Dermis blood vessel endothelial cell (primary cell): ENCODE measurements at regions not wholly inside any gene's neighbourhood (a gene's known extent, or its start where the extent isn't known, plus 50 kb on each side); places are given as distances from the start of the nearest gene placed in this dataset.
"Not testable (repeated sequence)": the region's sequence is repeated elsewhere in the genome, so short reads cannot be mapped to it uniquely, and the experiment has no call there.

Experiments used
- DNase-seq: peaks from one replicate; pipeline ENCODE4 v3.0.0; 2010

- DNase-seq, result no peak
Observed at GRCh38 chr7:17095931-17096330, 202.5 kb upstream of the AHR start.

- no peak for DNase-seq
Observed at GRCh38 chr7:17097668-17098297, 200.7 kb upstream of the AHR start.

GRCh38 chr7:17098515-17098914, 199.9 kb upstream of the AHR start:
- DNase-seq, result no peak

GRCh38 chr7:17099083-17099973, 199.1 kb upstream of the AHR start:
- DNase-seq, result no peak

GRCh38 chr7:17099974-17100509, 198.4 kb upstream of the AHR start:
- DNase-seq, result not testable (repeated sequence)

GRCh38 chr7:17101207-17101696, 197.2 kb upstream of the AHR start:
- no peak for DNase-seq

GRCh38 chr7:17103170-17103569, 195.3 kb upstream of the AHR start:
- no peak for DNase-seq

GRCh38 chr7:17103984-17104383, 194.5 kb upstream of the AHR start:
- DNase-seq, result no peak

- no peak for DNase-seq
Observed at GRCh38 chr7:17104419-17104818, 194.0 kb upstream of the AHR start.

GRCh38 chr7:17105701-17106100, 192.8 kb upstream of the AHR start:
- DNase-seq, result peak; percentile 4

GRCh38 chr7:17108049-17108584, 190.3 kb upstream of the AHR start:
- DNase-seq, result no peak

- peak; percentile 15 for DNase-seq
Observed at GRCh38 chr7:17109020-17109419, 189.4 kb upstream of the AHR start.

GRCh38 chr7:17113770-17114169, 184.7 kb upstream of the AHR start:
- not testable (repeated sequence) for DNase-seq

- no peak for DNase-seq
Observed at GRCh38 chr7:17118412-17118811, 180.0 kb upstream of the AHR start.

- DNase-seq, result no peak
Observed at GRCh38 chr7:17120756-17121155, 177.7 kb upstream of the AHR start.

- no peak for DNase-seq
Observed at GRCh38 chr7:17121671-17122070, 176.8 kb upstream of the AHR start.

- no peak for DNase-seq
Observed at GRCh38 chr7:17123020-17123419, 175.4 kb upstream of the AHR start.

- DNase-seq, result no peak
Observed at GRCh38 chr7:17126413-17127268, 171.8 kb upstream of the AHR start.

GRCh38 chr7:17129218-17129617, 169.2 kb upstream of the AHR start:
- DNase-seq, result no peak

GRCh38 chr7:17130281-17131059, 168.0 kb upstream of the AHR start:
- peak; percentile 68 for DNase-seq

GRCh38 chr7:17131060-17131345, 167.4 kb upstream of the AHR start:
- no peak for DNase-seq
